SU-DHL-6 (cell line): ENCODE measurements at regions not wholly inside any gene's neighbourhood (a gene's known extent, or its start where the extent isn't known, plus 50 kb on each side); places are given as distances from the start of the nearest gene placed in this dataset.

Source experiments
- H2AFZ ChIP-seq: fragments of 200-600 bp; sonication (generic); 2 replicates; pipeline ENCODE4 v1.6.1; 2014; ENCODE audit warnings: low read depth, mild to moderate bottlenecking, moderate library complexity, mixed read lengths, antibody characterized with exemption, low read length; ENCODE audit not compliant: severe bottlenecking
- H3F3A ChIP-seq: fragments of 200-600 bp; shearing (Covaris generic); 2 replicates; pipeline ENCODE4 v1.6.0; 2016; ENCODE audit warnings: antibody characterized with exemption, mild to moderate bottlenecking; ENCODE audit not compliant: insufficient read depth
- H3K27ac ChIP-seq: fragments of 200-600 bp; sonication (generic); 2 replicates; pipeline ENCODE4 v1.5.1; 2016; ENCODE audit warnings: low read depth, mild to moderate bottlenecking, low read length, moderate library complexity, mixed read lengths
- H3K27me3 ChIP-seq: fragments of 200-600 bp; sonication (generic), shearing (Covaris generic); 2 replicates; pipeline ENCODE4 v1.6.0; 2014; ENCODE audit warnings: mild to moderate bottlenecking, low read length
- H3K36me3 ChIP-seq: fragments of 200-600 bp; sonication (generic); 2 replicates; pipeline ENCODE4 v1.6.1; 2014; ENCODE audit warnings: mild to moderate bottlenecking, low read length, mixed read lengths
- H3K4me2 ChIP-seq: fragments of 300-600, 200-600 bp; shearing (Covaris generic), sonication (generic); 2 replicates; pipeline ENCODE4 v1.6.0; 2014; ENCODE audit warnings: low read length, low read depth, mild to moderate bottlenecking; ENCODE audit not compliant: poor library complexity, severe bottlenecking
- H3K4me3 ChIP-seq: fragments of 200-600 bp; sonication (generic); 2 replicates; pipeline ENCODE4 v1.5.1; 2014; ENCODE audit warnings: antibody characterized with exemption, low read length, mild to moderate bottlenecking, mixed read lengths; ENCODE audit not compliant: insufficient read depth, poor library complexity, severe bottlenecking
- H3K79me2 ChIP-seq: fragments of 200-600 bp; sonication (generic); 2 replicates; pipeline ENCODE4 v1.6.1; 2014; ENCODE audit warnings: mild to moderate bottlenecking, low read length, moderate library complexity; ENCODE audit not compliant: insufficient read depth
- H3K9ac ChIP-seq: fragments of 200-600 bp; sonication (generic); 2 replicates; pipeline ENCODE4 v1.7.0; 2014; ENCODE audit warnings: mild to moderate bottlenecking, low read length
- H3K9me2 ChIP-seq: fragments of 200-600 bp; sonication (generic); replicated peaks from 2 replicates; pipeline ENCODE4 v1.6.1; 2014; ENCODE audit warnings: low read length; ENCODE audit not compliant: insufficient read depth
- H3K9me3 ChIP-seq: fragments of 200-600 bp; sonication (generic); 2 replicates; pipeline ENCODE4 v1.6.1; 2014; ENCODE audit warnings: low read length, mixed read lengths; ENCODE audit not compliant: insufficient read depth
- H4K20me1 ChIP-seq: fragments of 200-600 bp; sonication (generic); 2 replicates; pipeline ENCODE4 v1.6.1; 2014; ENCODE audit warnings: low read depth, mild to moderate bottlenecking, antibody characterized with exemption, low read length, moderate library complexity, mixed read lengths
- EZH2phosphoT487 ChIP-seq: fragments of 200-600 bp; sonication (generic), shearing (Covaris generic); conservative IDR thresholded peaks from 2 replicates; pipeline ENCODE4 v1.6.1; 2018; ENCODE audit warnings: mild to moderate bottlenecking, antibody characterized with exemption, low read length, moderate library complexity, mixed read lengths
- TF ChIP-seq, protein P1 (sequence below): fragments of 200-600 bp; sonication (generic); IDR thresholded peaks from one replicate; pipeline ENCODE4 v1.5.1; 2017; ENCODE audit warnings: antibody characterized with exemption, mild to moderate bottlenecking, low read length, moderate library complexity; ENCODE audit not compliant: insufficient read depth, poor library complexity, severe bottlenecking

DNA sequence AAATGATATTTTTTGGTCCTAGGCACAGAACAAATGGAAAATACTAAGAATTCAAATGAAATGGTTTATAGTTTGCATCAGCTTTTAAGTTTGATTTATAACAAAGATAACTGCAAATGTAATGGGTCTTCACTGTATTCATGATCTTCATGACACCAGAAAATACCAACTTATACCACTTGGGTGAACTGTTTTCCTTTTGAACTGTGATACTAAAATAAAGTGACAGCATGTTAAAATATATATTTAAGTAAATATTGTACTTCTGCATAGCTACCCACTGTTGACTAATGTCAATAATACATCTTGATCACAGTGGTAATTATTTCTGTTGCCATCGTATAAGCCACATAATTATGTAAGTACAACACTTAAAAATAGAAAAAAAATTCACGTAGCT lies 442.0 kb upstream of the ANKRD30A start:
- Histone ChIP-seq H4K20me1 (no peaks in the 10 kb centered on the region), H3K4me2 (no peak overlapping the region), H3K79me2 (no peaks in the 10 kb centered on the region), H2AFZ (no peak overlapping the region), H3K9ac (no peak overlapping the region), H3K9me2 (no peaks in the 10 kb centered on the region), H3K4me3 (no peak overlapping the region), H3K27me3 (no peaks in the 10 kb centered on the region), H3K27ac (no peak overlapping the region), H3K9me3 (no peaks in the 10 kb centered on the region), H3F3A (no peaks in the 10 kb centered on the region), H3K36me3 (no peaks in the 10 kb centered on the region)
- TF ChIP-seq, protein P1, sequence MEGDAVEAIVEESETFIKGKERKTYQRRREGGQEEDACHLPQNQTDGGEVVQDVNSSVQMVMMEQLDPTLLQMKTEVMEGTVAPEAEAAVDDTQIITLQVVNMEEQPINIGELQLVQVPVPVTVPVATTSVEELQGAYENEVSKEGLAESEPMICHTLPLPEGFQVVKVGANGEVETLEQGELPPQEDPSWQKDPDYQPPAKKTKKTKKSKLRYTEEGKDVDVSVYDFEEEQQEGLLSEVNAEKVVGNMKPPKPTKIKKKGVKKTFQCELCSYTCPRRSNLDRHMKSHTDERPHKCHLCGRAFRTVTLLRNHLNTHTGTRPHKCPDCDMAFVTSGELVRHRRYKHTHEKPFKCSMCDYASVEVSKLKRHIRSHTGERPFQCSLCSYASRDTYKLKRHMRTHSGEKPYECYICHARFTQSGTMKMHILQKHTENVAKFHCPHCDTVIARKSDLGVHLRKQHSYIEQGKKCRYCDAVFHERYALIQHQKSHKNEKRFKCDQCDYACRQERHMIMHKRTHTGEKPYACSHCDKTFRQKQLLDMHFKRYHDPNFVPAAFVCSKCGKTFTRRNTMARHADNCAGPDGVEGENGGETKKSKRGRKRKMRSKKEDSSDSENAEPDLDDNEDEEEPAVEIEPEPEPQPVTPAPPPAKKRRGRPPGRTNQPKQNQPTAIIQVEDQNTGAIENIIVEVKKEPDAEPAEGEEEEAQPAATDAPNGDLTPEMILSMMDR, result no peak

DNA sequence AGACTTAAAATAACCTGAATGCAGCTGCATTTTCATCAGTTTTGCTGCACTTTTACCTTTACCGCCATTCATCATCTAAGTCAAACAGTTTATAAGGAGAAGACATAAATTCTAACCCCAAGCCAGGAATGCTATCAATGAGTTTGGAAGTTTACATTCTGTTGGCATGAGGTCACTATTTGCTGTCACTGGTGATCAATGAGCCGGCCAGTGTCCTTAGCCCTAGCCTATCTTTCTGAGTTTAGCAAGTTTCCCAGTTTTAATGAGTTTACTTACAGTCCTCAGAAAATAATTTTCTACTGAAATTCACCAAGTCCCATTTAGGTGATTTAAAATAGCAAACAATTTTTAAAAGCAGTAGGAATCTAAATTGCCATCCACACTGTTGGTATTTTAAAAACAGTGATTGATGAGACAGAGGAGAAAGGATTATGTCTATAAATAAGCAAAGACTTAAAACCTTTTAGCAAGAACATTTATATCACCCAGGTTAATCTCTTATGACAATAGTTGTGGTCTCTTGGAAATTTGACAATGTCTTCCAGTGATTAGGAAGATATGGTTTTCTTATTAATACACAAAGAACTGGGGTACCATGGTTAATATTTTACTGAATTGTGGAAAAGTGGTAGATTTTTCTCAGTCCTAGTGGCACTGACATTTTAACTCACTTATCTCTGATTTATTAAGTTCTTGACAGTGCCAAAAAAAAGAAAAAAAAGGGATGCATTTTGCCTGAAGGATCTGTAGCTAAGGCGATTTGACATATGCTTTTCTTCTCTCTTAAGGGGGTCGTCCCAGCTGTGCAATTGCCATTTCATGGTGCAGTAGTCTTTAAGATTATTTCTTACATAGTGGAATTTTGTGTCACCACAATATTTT lies 443.4 kb upstream of the ANKRD30A start:
- Histone ChIP-seq H3K36me3 (no peaks in the 10 kb centered on the region), H3K27ac (no peak overlapping the region), H3K9ac (no peak overlapping the region), H3K9me2 (no peaks in the 10 kb centered on the region), H3K79me2 (no peaks in the 10 kb centered on the region), H3F3A (no peaks in the 10 kb centered on the region), H4K20me1 (no peaks in the 10 kb centered on the region), H3K4me2 (no peak overlapping the region), H3K9me3 (no peaks in the 10 kb centered on the region), H2AFZ (no peak overlapping the region), H3K4me3 (no peak overlapping the region), H3K27me3 (no peaks in the 10 kb centered on the region)
- TF ChIP-seq, protein P1, result no peak
- TF ChIP-seq EZH2phosphoT487, result no peak

DNA sequence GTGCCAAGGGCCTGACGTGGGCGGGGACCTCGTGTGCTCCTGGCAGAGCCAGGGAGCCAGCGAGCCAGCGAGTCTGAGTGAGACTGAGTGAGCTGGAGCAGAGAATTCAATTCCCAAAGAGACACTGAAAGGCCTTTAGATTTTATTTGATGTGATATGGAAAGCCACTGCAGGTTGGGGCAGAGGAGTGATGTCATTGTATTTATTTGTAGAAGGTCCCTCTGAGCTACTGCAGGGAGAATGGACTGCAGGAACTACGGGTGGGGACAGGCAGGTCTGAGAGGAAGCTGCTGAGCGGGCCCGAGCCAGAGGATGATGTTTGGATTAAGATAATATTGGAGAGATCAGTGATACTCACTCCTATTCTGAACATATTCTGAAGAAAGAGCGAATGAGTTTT lies 445.8 kb upstream of the ANKRD30A start:
- Histone ChIP-seq H3K4me3 (no peak overlapping the region), H3K79me2 (no peaks in the 10 kb centered on the region), H4K20me1 (no peaks in the 10 kb centered on the region), H3K9ac (no peak overlapping the region), H3K27me3 (no peaks in the 10 kb centered on the region), H3K27ac (no peak overlapping the region), H2AFZ (no peak overlapping the region), H3F3A (no peaks in the 10 kb centered on the region), H3K9me2 (no peaks in the 10 kb centered on the region), H3K4me2 (no peak overlapping the region), H3K9me3 (no peaks in the 10 kb centered on the region), H3K36me3 (no peaks in the 10 kb centered on the region)
- no peak for TF ChIP-seq EZH2phosphoT487
- TF ChIP-seq, protein P1, result no peak
